NCI-H524 treated with DMSO at 0.1 percent for 48 hours (cell line): ENCODE measurements at regions not wholly inside any gene's neighbourhood (a gene's known extent, or its start where the extent isn't known, plus 50 kb on each side); places are given as distances from the start of the nearest gene placed in this dataset.

Experiments used
- DNase-seq: peaks from one replicate; lab custom pipeline; 2025; lab: John Stamatoyannopoulos, UW

- no peak for DNase-seq
These were observed 123.4 kb downstream of the NXNL2 start for GRCh38 chr9:88658311-88658822.

GRCh38 chr9:88659126-88659525, 124.1 kb downstream of the NXNL2 start:
- no peak for DNase-seq

- peak; percentile 0 for DNase-seq
These were observed 125.6 kb downstream of the NXNL2 start for GRCh38 chr9:88660611-88661010.

GRCh38 chr9:88661759-88662158, 126.8 kb downstream of the NXNL2 start:
- no peak for DNase-seq

GRCh38 chr9:88663771-88664419, 128.9 kb downstream of the NXNL2 start:
- no peak for DNase-seq

- DNase-seq, result no peak
These were observed 129.8 kb downstream of the NXNL2 start for GRCh38 chr9:88664773-88665172.

GRCh38 chr9:88672874-88673689, 138.1 kb downstream of the NXNL2 start:
- DNase-seq, result no peak

- no peak for DNase-seq
These were observed 138.9 kb downstream of the NXNL2 start for GRCh38 chr9:88673886-88674285.

GRCh38 chr9:88676644-88677043, 141.7 kb downstream of the NXNL2 start:
- DNase-seq, result no peak

- no peak for DNase-seq
These were observed 143.0 kb downstream of the NXNL2 start for GRCh38 chr9:88678008-88678407.

- DNase-seq, result no peak
These were observed 143.5 kb downstream of the NXNL2 start for GRCh38 chr9:88678431-88678830.

GRCh38 chr9:88680041-88680440, 145.1 kb downstream of the NXNL2 start:
- DNase-seq, result no peak

GRCh38 chr9:88680505-88681160, 145.7 kb downstream of the NXNL2 start:
- DNase-seq, result no peak

- DNase-seq, result no peak
These were observed 146.5 kb downstream of the NXNL2 start for GRCh38 chr9:88681434-88681833.

GRCh38 chr9:88682431-88682831, 147.5 kb downstream of the NXNL2 start:
- no peak for DNase-seq

GRCh38 chr9:88684046-88684445, 149.1 kb downstream of the NXNL2 start:
- DNase-seq, result no peak

- no peak for DNase-seq
These were observed 149.9 kb downstream of the NXNL2 start for GRCh38 chr9:88684845-88685244.

GRCh38 chr9:88685966-88686365, 151.0 kb downstream of the NXNL2 start:
- no peak for DNase-seq

GRCh38 chr9:88689509-88690298, 154.7 kb downstream of the NXNL2 start:
- no peak for DNase-seq

GRCh38 chr9:88690628-88691027, 155.7 kb downstream of the NXNL2 start:
- no peak for DNase-seq

- no peak for DNase-seq
These were observed 156.1 kb downstream of the NXNL2 start for GRCh38 chr9:88691091-88691490.

- DNase-seq, result no peak
These were observed 156.8 kb downstream of the NXNL2 start for GRCh38 chr9:88691811-88692210.
